ENCODE measurements at regions not wholly inside any gene's neighbourhood (a gene's known extent, or its start where the extent isn't known, plus 50 kb on each side); places are given as distances from the start of the nearest gene placed in this dataset.

GRCh38 chr12:102603021-102603420 lies 122.7 kb upstream of the IGF1 start:
- H3K4me3 ChIP-seq (ENCODE audit: low read depth, low read length, poor library complexity, severe bottlenecking): no peak overlapping the region
- no peaks in the 10 kb centered on the region for H3K9me3 ChIP-seq (ENCODE audit: low read length)
- no peaks in the 10 kb centered on the region for H3F3A ChIP-seq (ENCODE audit: insufficient read depth, low read length)
- no peak overlapping the region for H3K4me2 ChIP-seq (ENCODE audit: low read length)
- H3K27ac ChIP-seq (ENCODE audit: low read depth, low read length, poor library complexity, severe bottlenecking): no peak overlapping the region
- H3K27me3 ChIP-seq (ENCODE audit: insufficient read depth, low read length): no peaks in the 10 kb centered on the region
- H4K20me1 ChIP-seq (ENCODE audit: insufficient read depth, low read length): no peaks in the 10 kb centered on the region
- no peak overlapping the region for H2AFZ ChIP-seq (ENCODE audit: low read length)
- H3K79me2 ChIP-seq (ENCODE audit: insufficient read depth, low read length): no peaks in the 10 kb centered on the region
- TF ChIP-seq EZH2 (IDR thresholded peaks at IDR 0.05; ENCODE audit: borderline replicate concordance, low read length) (no peak), CTCF (IDR thresholded peaks at IDR 0.05; ENCODE audit: low read length) (no peak)
- no peaks in the 10 kb centered on the region for H3K9me2 ChIP-seq (ENCODE audit: low read depth, low read length)
- H3K36me3 ChIP-seq (ENCODE audit: insufficient read depth, low read length): no peaks in the 10 kb centered on the region
- H3K4me1 ChIP-seq (ENCODE audit: insufficient read depth, low read length, severe bottlenecking): no peaks in the 10 kb centered on the region
- H3K9ac ChIP-seq (ENCODE audit: low read length): no peak overlapping the region

- no peak overlapping the region for H2AFZ ChIP-seq (ENCODE audit: low read length)
- H3K27ac ChIP-seq (ENCODE audit: low read depth, low read length, poor library complexity, severe bottlenecking): no peak overlapping the region
- H3K4me1 ChIP-seq (ENCODE audit: insufficient read depth, low read length, severe bottlenecking): no peaks in the 10 kb centered on the region
- H3K27me3 ChIP-seq (ENCODE audit: insufficient read depth, low read length): no peaks in the 10 kb centered on the region
- H3K79me2 ChIP-seq (ENCODE audit: insufficient read depth, low read length): no peaks in the 10 kb centered on the region
- H3K4me3 ChIP-seq (ENCODE audit: low read depth, low read length, poor library complexity, severe bottlenecking): no peak overlapping the region
- no peaks in the 10 kb centered on the region for H3K36me3 ChIP-seq (ENCODE audit: insufficient read depth, low read length)
- no peak overlapping the region for H3K9ac ChIP-seq (ENCODE audit: low read length)
- no peaks in the 10 kb centered on the region for H4K20me1 ChIP-seq (ENCODE audit: insufficient read depth, low read length)
- no peak overlapping the region for H3K4me2 ChIP-seq (ENCODE audit: low read length)
- TF ChIP-seq EZH2 (IDR thresholded peaks at IDR 0.05; ENCODE audit: borderline replicate concordance, low read length) (no peak), CTCF (IDR thresholded peaks at IDR 0.05; ENCODE audit: low read length) (no peak)
- H3F3A ChIP-seq (ENCODE audit: insufficient read depth, low read length): no peaks in the 10 kb centered on the region
- no peaks in the 10 kb centered on the region for H3K9me3 ChIP-seq (ENCODE audit: low read length)
- H3K9me2 ChIP-seq (ENCODE audit: low read depth, low read length): no peaks in the 10 kb centered on the region
These were observed 122.2 kb upstream of the IGF1 start for GRCh38 chr12:102602521-102602920.

DNA sequence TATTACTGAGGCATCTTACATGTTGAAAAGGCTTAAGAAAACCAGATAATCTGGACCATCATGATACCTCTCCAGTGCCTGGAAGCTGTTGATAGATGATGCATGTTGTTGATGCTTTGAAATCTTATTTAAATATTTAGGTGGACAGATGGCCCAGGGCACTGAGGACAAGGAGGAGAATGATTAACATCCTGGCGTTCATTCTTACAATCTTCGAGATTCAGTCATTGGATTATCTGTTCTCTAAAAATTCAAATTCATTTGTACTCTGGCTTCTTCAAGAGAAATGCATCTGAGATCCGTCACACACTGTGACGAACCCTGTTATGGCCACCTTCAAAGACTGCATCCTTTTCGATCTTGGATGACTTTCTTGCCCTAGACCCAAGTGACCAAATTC lies 121.3 kb upstream of the IGF1 start:
- H3K79me2 ChIP-seq (ENCODE audit: insufficient read depth, low read length): no peaks in the 10 kb centered on the region
- TF ChIP-seq EZH2 (IDR thresholded peaks at IDR 0.05; ENCODE audit: borderline replicate concordance, low read length) (no peak), CTCF (IDR thresholded peaks at IDR 0.05; ENCODE audit: low read length) (no peak)
- H3K27me3 ChIP-seq (ENCODE audit: insufficient read depth, low read length): no peaks in the 10 kb centered on the region
- H2AFZ ChIP-seq (ENCODE audit: low read length): no peak overlapping the region
- no peak overlapping the region for H3K27ac ChIP-seq (ENCODE audit: low read depth, low read length, poor library complexity, severe bottlenecking)
- no peak overlapping the region for H3K9ac ChIP-seq (ENCODE audit: low read length)
- no peaks in the 10 kb centered on the region for H3K4me1 ChIP-seq (ENCODE audit: insufficient read depth, low read length, severe bottlenecking)
- no peak overlapping the region for H3K4me3 ChIP-seq (ENCODE audit: low read depth, low read length, poor library complexity, severe bottlenecking)
- H3K4me2 ChIP-seq (ENCODE audit: low read length): no peak overlapping the region
- no peaks in the 10 kb centered on the region for H4K20me1 ChIP-seq (ENCODE audit: insufficient read depth, low read length)
- H3K9me3 ChIP-seq (ENCODE audit: low read length): no peaks in the 10 kb centered on the region
- no peaks in the 10 kb centered on the region for H3K9me2 ChIP-seq (ENCODE audit: low read depth, low read length)
- H3K36me3 ChIP-seq (ENCODE audit: insufficient read depth, low read length): no peaks in the 10 kb centered on the region
- H3F3A ChIP-seq (ENCODE audit: insufficient read depth, low read length): no peaks in the 10 kb centered on the region
